ENCODE measurements at regions not wholly inside any gene's neighbourhood (a gene's known extent, or its start where the extent isn't known, plus 50 kb on each side); places are given as distances from the start of the nearest gene placed in this dataset.
A peak's percentile ranks its signal among the peaks of the same experiment; 100 is the strongest.

GRCh38 chr2:204110751-204111516 lies 174.4 kb downstream of the ICOS start:
- DNase-seq = no peak

DNA sequence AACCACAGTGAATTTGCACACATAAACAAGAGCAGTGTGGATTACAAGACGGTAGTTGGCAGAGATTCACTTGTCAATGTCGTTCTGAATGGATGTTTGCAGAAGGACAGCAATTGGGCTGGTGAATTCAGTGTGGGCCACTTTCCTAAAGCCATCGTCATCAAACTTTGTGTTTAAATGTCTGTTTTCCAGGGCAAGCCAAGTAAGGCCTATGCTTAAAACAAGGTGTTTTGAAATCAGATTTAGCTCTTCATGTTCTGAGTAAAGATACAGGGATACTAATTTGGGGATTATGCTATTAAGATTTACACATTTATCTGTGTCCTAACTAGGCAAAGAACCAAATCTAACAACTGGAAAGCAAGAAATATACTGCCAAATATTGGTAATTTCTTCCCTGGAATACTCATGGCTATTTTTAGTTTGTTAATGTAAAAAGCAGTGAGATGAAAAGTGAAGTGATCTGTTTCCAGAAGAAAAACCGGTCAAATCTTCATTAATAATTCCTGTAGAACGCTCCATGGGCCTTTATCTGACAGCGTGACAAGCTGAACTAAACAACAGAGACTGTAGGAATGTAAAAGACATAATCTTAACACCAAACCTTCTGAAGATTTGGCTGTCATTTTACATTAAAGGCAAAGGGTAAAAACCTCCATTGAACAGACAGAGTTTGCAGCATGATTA lies 175.7 kb downstream of the ICOS start:
- peak in 1 of 2 experiments; percentile 4 for DNase-seq

GRCh38 chr2:204114295-204115136 lies 178.0 kb downstream of the ICOS start:
- DNase-seq = no peak

DNA sequence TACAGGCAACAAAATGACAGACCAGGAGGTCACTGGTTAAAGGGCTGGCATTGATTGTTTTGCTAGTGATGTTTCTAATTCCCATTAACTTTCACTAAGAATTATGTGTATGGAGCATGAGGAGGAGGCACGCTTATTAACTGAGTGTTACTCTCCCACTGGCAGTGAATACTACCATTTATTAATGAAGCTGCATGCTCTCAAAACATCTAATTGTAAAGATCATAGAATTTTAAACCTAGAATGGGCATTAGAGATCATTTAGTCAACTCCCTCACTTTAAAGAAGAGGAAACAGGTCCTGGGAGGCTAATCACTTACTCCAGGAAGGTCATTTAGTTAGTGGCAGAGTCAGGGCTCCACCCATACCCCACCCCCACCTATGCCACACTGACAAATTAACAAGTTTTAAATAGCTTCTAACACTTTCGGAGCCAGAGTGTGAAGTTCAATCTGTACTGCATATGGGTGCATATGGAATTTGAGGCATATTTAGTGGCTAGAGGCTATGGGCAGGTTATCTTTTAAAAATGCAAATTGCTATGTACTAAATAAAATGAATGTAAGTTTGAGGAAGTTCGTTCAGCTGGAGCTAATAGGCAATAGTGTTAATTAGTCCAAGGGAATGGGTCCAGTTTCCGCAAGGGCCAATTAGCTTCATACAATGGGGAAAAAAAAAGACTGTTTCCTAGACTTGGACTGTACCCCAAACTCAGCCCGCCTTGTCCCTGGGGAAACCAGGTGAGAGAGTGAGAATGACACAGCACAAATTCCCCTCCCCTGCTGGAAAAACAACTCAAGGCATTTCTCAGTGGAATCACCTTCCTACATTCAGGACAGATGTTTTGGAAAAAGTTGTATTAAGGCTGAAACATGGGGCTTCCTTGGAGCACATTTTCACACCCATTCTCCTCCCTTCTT lies 178.8 kb downstream of the ICOS start:
- DNase-seq = no peak

- no peak for DNase-seq
These were observed 179.7 kb downstream of the ICOS start for GRCh38 chr2:204116159-204116792.

DNA sequence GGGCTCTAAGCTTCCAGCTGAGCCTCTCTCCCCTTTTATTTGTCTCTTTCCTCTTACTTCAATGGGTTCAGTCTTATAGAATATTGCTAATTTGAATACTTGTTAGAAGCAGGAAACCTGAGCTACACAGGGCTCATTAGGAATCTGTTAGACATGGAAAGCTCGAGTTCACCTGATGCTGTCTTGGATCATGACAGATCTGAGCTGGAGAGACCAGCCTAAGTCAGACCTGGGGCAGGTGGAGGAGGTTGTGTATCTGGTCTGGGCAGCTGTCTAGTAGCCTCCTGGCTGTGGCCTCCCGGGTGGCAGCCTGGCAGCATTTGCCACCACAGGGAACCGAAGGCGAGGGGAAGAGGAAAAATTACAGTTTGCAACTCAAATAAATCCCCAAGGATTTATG lies 185.9 kb downstream of the ICOS start:
- no peak for DNase-seq

DNA sequence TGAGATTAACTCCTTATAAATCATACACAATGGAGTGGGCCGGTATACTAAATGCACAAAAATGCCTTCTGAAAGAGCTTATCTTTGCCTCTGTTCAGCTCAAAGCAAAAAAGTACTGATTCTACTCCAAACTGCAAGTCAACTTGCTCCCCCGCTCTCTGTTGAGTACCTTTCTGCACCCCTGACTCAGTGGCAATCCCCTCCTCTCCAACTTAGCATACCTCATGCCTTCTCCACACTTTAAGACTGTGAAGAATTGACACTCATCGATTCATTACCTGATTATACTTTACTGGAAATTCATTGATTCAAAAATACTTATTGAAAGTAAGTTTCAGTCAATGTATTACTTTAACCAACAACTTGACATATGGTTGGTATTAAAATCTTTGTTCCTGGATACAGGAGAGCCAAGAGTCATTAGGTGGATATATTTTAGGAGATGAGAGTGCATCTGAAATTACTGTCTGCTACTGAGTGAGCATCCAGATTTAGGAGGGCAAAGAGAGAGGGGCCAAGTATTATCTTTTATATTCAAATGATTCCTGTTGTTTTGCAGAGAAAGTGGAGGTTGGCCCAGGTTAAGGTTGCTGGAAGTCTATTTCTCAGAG lies 187.7 kb downstream of the ICOS start:
- DNase-seq = no peak

GRCh38 chr2:204126705-204127104 lies 190.1 kb downstream of the ICOS start:
- no peak for DNase-seq

DNA sequence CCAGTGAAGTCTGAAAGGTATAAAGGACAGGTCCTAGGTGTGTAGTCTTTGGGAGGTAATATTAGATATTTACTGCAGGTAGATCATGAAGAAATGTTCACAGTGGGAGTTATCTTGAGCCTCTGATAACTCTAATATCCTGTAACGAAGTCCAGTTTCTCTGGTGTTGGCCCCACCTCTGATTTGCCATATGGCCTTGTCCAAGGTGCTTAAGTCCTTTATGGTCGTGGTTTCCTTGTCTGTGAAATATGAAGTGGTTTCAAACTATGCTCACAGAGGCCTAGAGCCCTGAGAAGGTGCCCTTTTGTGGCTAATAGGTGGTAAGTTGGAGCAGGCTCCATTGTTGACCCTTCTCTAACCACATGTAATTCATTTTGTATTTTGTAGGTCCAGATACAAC lies 190.7 kb downstream of the ICOS start:
- DNase-seq = no peak

- no peak for DNase-seq
These were observed 193.2 kb downstream of the ICOS start for GRCh38 chr2:204129591-204130294.

DNA sequence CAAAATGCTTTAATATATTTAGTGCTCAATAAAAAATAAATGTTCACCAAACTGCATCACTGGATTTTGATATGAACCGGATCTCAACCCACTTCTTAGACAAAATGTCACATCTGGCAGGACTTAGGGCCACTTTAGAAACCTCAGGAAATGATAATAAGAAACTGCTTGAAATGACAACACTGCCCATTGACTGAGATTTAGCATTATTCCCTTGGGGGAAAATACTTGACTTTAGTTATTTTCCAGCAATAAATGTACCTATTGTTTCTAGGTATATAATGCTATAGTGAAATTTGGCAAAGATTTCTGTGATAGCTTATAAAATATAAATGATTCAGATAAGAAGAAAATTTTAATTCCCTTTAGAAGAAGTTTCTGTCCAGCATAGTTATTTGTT lies 195.1 kb downstream of the ICOS start:
- DNase-seq = no peak

DNA sequence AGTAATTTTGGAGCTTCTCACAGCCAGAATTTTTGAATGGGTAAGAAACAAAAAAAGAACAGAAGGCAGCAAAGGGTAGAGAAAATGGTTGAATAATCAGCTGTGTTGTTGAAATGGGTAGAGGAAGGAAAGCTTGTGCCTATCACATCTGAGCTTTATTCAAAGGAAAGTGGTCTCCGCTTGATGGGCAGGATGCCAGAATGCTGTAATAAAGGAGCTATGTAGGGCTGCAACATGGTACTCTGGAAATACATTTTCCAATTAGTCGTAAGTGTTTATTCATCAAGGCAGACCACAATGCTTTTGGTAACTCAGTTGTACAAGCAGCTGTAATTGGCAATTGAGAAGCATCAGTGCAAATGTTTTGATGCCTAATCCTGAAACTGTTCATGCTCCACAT lies 196.9 kb downstream of the ICOS start:
- no peak for DNase-seq

DNA sequence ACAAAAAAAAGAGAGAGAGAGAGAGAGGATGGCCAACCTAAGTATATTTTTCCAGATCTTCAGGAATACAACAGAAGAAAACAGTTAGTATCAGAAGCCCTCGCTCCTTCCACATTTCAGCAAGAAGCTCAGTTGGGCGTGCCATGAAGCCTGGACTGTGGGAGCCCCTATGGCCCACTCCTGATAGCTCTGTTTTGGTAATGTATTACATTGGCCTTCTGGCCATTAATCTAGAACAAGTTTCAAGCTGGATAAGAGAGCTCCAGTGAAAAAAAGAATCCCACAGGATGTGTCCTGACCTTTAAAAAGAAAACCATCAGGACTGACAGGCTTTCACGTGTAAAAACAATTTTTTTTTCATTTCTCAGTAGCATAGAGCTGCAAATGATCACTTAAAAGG lies 197.9 kb downstream of the ICOS start:
- DNase-seq = no peak

DNA sequence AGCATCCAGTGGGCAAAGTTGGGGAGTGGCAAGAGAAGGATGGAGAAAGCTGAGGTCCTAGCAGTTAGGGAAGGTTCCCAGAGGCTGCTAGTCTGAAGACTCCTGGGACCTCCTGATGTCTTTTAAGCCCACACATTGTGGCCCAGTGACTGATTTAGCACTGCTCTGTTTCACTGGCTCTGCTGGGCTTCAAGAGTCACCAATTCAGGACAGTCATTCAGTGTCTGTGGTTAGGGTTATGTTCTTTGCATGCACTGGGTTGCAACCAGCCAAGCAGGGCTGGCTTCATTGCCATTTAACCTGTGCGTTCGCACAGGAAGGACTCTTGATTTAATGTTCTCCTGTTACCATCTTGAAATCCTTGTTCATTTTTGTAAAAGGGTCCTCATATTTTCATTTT lies 199.2 kb downstream of the ICOS start:
- no peak for DNase-seq

GRCh38 chr2:204138206-204138605 lies 201.6 kb downstream of the ICOS start:
- no peak for DNase-seq

GRCh38 chr2:204140246-204140645 lies 203.7 kb downstream of the ICOS start:
- DNase-seq = no peak

DNA sequence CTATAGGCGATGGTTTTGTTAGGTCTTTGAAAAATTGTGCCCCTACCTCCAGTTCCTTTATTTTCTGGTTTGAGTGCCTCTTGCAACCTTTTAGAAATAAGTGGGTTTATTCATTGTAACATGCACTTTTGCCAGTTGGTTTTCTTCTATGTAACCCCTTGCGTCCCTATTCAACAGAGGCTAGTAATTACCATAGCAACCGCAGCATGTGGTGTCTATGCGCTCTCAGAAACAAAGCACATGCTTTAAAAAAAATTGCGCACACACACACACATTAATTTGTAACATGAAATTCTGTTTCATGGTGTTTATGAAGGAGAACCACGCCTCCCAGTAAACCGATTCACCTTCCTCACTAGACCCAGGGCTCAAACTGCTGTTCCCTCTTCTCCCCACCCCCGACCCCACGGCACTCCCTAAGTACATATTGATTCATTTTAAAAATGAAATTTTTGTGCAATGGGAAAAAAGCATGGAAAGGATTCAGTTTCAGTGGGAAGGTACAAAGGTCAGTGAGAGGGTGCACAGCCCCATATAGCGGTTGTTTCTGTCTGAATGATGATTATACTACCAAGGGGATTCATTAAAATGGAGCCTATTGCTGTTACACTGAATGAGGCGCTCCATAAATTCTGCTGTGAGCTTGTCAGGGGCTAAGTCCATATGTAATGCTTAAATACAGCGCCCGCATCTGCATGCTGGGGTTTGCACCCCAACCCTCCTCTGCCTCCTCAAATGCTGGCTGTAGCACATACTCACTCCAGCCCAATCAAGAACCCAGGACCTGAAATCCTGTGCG lies 206.9 kb downstream of the ICOS start:
- no peak for DNase-seq

DNA sequence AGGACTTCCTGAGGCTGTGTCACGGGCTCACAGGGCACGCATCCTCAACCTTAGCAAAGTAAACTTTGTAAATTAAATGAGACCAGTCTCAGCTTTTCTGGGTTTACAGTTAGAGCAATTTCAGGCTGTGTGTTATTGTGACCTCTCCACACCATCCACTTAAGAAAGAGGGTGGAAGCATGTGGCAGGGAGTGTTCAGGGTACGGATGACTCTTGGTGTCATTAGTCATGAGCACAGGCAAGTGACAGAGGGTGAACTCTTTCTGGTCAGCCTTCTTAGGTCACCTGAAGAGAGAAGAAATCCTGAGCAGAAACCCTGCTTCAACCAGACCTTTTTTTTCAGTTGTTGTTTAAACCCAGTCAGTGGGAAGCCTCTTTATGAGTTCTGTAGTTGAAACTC lies 207.9 kb downstream of the ICOS start:
- DNase-seq = no peak

DNA sequence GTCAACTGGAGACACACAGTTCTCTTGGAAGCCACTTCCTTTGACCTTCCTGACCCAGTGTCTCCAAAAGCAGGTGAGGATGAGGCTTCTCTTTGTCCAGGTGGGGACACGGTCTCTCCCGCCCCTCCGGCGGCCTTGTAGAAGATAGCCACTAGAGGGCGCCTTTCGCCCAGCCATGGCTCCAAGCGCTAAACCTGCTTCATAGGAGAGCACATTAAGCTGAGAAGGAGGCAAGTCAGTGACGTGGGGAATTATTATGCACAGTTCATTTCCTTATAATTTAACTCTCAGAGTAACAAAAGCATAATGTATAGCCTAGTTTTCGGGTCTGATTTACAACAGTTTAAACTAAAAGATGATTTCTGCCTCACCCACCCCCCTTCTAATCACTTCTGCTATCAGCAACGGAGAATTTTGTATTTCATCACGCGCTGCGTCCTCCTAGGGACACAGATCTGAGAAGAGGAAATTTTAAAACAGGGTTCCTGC lies 208.7 kb downstream of the ICOS start:
- DNase-seq = peak; percentile 75 to 81

DNA sequence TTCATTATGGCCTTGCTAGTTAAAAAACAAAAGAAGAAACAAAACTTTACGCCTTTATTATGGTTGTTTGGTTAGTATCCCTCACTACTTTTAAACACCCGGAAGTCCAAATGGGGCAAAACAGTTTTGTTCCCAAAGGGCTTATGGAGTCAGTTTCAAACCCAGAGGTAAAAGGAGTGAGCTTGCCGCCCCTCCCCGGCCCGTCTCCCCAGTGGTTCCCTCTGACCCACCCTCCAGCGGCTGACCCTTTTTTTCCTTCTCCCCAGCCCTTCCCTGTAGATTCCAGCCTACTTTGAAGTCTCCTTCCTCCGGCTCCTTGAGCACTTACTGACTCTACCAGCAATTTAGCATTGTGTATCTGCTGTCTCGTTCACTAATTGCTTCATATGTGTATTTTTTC lies 209.2 kb downstream of the ICOS start:
- no peak for DNase-seq
